Fibroblast of mammary gland (primary cell): ENCODE measurements at regions not wholly inside any gene's neighbourhood (a gene's known extent, or its start where the extent isn't known, plus 50 kb on each side); places are given as distances from the start of the nearest gene placed in this dataset.

Source experiments
- DNase-seq: peaks from one replicate; pipeline ENCODE4 v3.0.0-alpha.2; 2010; ENCODE audit warnings: low read depth
- H3K4me3 ChIP-seq: 2 replicates; pipeline ENCODE4 v1.5.1; 2011; ENCODE audit warnings: low read depth, mild to moderate bottlenecking, low read length, moderate library complexity; ENCODE audit not compliant: control insufficient read depth
- TF ChIP-seq, protein P1 (sequence below): conservative IDR thresholded peaks from 2 replicates; pipeline ENCODE4 v1.5.1; 2011; ENCODE audit warnings: low read depth, low read length, inconsistent platforms; ENCODE audit not compliant: control insufficient read depth, insufficient read depth

DNA sequence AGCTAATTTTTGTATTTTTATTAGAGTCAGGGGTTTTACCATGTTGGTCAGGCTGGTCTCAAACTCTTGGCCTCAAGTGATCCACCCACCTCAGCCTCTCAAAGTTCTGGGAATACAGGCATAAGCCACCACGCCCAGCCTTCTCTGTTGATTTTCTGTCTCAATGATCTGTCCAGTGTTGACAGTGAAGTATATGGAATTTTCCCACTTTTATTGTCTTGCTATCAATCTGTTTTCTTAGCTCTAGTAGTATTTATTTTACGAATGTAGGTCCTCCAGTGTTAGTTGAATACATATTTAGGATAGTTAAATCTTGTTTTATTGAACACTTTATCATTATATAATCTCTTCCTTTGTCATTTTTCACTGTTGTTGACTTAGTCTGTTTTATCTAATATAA is 1603.9 kb downstream of the ADGRL3 start:
- no peak overlapping the region for H3K4me3 ChIP-seq
- DNase-seq: no peak
- TF ChIP-seq, protein P1, sequence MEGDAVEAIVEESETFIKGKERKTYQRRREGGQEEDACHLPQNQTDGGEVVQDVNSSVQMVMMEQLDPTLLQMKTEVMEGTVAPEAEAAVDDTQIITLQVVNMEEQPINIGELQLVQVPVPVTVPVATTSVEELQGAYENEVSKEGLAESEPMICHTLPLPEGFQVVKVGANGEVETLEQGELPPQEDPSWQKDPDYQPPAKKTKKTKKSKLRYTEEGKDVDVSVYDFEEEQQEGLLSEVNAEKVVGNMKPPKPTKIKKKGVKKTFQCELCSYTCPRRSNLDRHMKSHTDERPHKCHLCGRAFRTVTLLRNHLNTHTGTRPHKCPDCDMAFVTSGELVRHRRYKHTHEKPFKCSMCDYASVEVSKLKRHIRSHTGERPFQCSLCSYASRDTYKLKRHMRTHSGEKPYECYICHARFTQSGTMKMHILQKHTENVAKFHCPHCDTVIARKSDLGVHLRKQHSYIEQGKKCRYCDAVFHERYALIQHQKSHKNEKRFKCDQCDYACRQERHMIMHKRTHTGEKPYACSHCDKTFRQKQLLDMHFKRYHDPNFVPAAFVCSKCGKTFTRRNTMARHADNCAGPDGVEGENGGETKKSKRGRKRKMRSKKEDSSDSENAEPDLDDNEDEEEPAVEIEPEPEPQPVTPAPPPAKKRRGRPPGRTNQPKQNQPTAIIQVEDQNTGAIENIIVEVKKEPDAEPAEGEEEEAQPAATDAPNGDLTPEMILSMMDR: no peak

DNA sequence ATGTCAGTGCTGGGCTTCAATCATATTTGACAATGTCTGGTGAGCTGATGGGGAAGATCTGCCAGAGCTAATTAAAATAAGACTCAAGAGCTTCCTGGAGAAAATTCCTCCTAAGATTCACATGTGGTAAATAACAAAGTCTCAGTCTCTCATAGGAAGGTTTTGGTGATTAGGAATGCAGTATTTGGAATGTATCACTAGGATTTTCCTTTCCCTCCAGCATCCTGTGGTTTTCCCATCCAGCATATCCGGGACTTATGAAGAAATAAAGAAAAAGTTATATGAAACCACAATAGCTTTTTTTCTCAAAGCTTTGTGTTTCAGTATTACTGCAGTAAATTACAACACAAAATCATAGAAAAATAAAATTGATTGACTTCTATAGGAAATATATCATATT is 1597.1 kb downstream of the ADGRL3 start:
- no peak for DNase-seq
- no peak overlapping the region for H3K4me3 ChIP-seq
- TF ChIP-seq, protein P1: no peak

DNA sequence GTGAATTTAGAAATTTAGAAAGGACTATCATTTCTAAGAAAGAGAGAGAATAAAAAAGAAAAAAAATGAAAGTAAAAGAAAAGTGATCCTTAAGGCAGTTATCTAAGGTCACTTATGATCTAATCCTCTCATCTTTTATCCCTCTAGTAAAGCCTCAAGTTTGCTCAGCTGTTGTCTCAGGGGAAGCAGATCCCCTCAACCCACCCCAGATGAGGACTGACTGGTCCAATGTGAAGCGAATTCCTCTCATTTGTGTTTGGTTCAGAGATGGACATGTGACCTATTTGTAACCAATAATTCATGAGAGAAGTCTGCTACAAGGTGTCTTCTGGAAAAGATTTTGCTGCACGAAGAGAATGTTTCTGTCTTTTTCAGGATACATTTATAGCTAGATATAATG is 1591.3 kb downstream of the ADGRL3 start:
- TF ChIP-seq, protein P1: no peak
- H3K4me3 ChIP-seq: no peak overlapping the region
- no peak for DNase-seq

DNA sequence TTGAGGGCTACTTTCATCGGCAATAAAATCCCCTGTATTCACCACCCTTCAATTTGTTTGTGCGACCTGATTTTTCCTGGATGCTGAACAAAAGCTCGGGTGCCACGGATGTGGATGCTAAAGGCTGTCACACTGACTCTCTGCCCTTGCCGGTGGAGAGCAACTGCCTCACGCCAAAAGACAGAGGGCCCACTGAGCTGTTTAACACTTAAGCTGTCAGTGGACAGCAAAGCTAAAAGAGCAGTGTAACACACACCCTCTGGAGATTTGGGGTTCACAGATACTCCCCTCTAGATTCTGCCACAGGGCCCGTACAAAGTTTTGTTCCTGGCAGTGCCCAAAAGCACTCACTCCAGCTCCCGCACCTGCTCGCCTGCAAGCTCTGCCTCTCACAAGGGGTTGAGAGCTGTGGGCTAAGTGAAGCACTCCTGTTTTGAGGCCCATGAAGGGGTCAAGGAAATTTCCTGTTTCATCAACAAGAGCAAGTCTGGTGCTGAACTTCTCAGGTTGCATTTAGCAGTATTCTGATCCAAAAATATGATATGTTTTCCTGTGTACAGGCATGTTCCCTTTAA is 1571.9 kb downstream of the ADGRL3 start:
- TF ChIP-seq, protein P1: no peak
- DNase-seq: no peak
- H3K4me3 ChIP-seq: no peak overlapping the region

DNA sequence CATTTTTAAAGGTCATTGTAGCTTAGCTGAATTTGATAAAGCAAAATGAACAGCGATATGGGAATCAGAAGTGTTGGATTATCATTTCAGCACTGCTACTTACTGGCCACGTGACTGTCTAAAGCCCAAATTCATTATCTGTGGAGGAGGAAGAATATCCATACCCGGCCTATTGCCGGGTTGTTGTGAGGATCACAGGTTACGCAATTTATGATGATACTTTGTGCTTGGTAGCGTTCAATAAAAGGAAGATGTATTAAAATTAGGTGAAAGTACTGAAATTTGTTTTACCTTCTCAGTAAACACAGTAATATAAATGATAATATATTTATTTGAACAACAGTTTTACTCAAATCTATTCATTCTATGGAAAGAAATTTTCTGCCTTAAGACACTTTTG is 1540.2 kb downstream of the ADGRL3 start:
- H3K4me3 ChIP-seq: no peak overlapping the region
- TF ChIP-seq, protein P1: no peak
- DNase-seq: no peak

DNA sequence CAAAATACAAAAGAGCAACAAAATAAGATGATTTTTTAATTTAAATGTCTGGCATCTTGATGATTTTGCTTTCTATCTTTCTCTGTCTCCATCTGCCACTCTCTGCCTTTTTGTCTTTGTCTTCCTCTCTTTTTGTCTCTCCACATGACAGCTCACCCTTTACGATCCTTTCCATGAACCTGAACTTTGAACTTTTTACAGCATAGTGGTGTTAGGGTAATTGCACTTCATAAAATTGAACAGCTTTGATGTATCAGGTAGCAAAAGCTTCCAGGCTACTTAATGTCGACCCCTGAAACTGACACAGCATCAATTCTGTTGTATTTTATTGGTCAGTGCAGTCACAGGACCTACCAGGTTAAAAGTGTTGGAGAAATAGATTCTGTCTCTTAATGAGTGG is 1517.0 kb downstream of the ADGRL3 start:
- no peak overlapping the region for H3K4me3 ChIP-seq
- TF ChIP-seq, protein P1: no peak
- DNase-seq: no peak

DNA sequence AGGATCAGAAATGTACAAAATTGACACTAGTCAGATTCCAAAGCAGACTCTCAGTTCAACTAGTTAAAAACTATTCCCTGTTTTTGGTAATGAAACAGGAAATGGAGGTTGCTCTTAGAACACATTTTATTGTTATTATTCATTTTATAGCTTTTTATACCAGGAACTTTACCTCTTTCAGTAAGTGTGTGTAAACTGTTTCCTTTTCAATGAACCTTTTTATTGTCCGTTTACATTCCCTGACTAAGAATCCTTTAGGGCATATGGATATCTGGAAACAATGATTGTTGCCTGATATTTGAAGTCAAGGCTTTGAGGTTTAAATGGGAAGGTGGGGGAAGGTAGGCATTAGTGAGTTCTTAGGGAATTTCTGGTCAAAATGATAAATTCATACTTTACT is 1511.4 kb downstream of the ADGRL3 start:
- TF ChIP-seq, protein P1: no peak
- no peak for DNase-seq
- H3K4me3 ChIP-seq: no peak overlapping the region
